Stimulated activated CD8-positive, alpha-beta memory T cell treated with anti-CD3 and anti-CD28 coated beads, Interleukin-15, amount 100 ng/mL, for 48 hours (primary cell): ENCODE measurements at regions not wholly inside any gene's neighbourhood (a gene's known extent, or its start where the extent isn't known, plus 50 kb on each side); places are given as distances from the start of the nearest gene placed in this dataset.

Source experiments
- DNase-seq, 2 donors: peaks; one replicate each; pipeline ENCODE4 v3.0.0-alpha.2; 2020; ENCODE audit warnings: low read depth in 2 of 2

GRCh38 chr2:12205086-12205485 lies 458.7 kb downstream of the LPIN1 start:
- no peak for DNase-seq

GRCh38 chr2:12207491-12207890 lies 461.1 kb downstream of the LPIN1 start:
- no peak for DNase-seq

- no peak for DNase-seq
Measured at GRCh38 chr2:12210016-12210933, 463.8 kb downstream of the LPIN1 start.

GRCh38 chr2:12211326-12212175 lies 465.1 kb downstream of the LPIN1 start:
- DNase-seq = no peak

- DNase-seq = no peak
Measured at GRCh38 chr2:12212841-12213597, 466.6 kb downstream of the LPIN1 start.

- DNase-seq = no peak
Measured at GRCh38 chr2:12217175-12217574, 470.7 kb downstream of the LPIN1 start.

- no peak for DNase-seq
Measured at GRCh38 chr2:12219761-12220160, 473.3 kb downstream of the LPIN1 start.

- DNase-seq = no peak
Measured at GRCh38 chr2:12221584-12221983, 475.2 kb downstream of the LPIN1 start.

- DNase-seq = no peak
Measured at GRCh38 chr2:12222554-12222953, 476.1 kb downstream of the LPIN1 start.

- DNase-seq = no peak
Measured at GRCh38 chr2:12223732-12224131, 477.3 kb downstream of the LPIN1 start.

GRCh38 chr2:12226653-12227052 lies 480.2 kb downstream of the LPIN1 start:
- no peak for DNase-seq

GRCh38 chr2:12227941-12228608 lies 481.6 kb downstream of the LPIN1 start:
- no peak for DNase-seq

- no peak for DNase-seq
Measured at GRCh38 chr2:12231288-12231687, 484.9 kb downstream of the LPIN1 start.

GRCh38 chr2:12232876-12233275 lies 483.9 kb upstream of the TRIB2 start:
- DNase-seq = no peak

- DNase-seq = no peak
Measured at GRCh38 chr2:12236136-12236844, 480.4 kb upstream of the TRIB2 start.

- DNase-seq = no peak
Measured at GRCh38 chr2:12240206-12240605, 476.5 kb upstream of the TRIB2 start.

- no peak for DNase-seq
Measured at GRCh38 chr2:12243381-12243780, 473.4 kb upstream of the TRIB2 start.

- no peak for DNase-seq
Measured at GRCh38 chr2:12244070-12244469, 472.7 kb upstream of the TRIB2 start.

- DNase-seq = no peak
Measured at GRCh38 chr2:12251121-12251520, 465.6 kb upstream of the TRIB2 start.

GRCh38 chr2:12251749-12252148 lies 465.0 kb upstream of the TRIB2 start:
- no peak for DNase-seq
